Endodermal cell (in vitro differentiated cells): ENCODE measurements at regions not wholly inside any gene's neighbourhood (a gene's known extent, or its start where the extent isn't known, plus 50 kb on each side); places are given as distances from the start of the nearest gene placed in this dataset.

Experiments used
- DNase-seq: peaks from one replicate; pipeline ENCODE4 v3.0.0-alpha.2; 2017
- H3K27ac ChIP-seq: 2 replicates; pipeline ENCODE4 v1.5.1; 2013; ENCODE audit warnings: mild to moderate bottlenecking, low read depth, low read length, moderate library complexity
- H3K27me3 ChIP-seq: 2 replicates; pipeline ENCODE4 v1.6.1; 2013; ENCODE audit warnings: mild to moderate bottlenecking, low read length, moderate library complexity; ENCODE audit not compliant: insufficient read depth, control insufficient read depth, poor library complexity, severe bottlenecking
- H3K36me3 ChIP-seq: 2 replicates; pipeline ENCODE4 v1.7.0; 2013; ENCODE audit warnings: mild to moderate bottlenecking, low read length, moderate library complexity; ENCODE audit not compliant: control insufficient read depth, insufficient read depth
- H3K4me1 ChIP-seq: one replicate; pipeline ENCODE4 v1.7.0; 2013; ENCODE audit warnings: low read length; ENCODE audit not compliant: control insufficient read depth, insufficient read depth
- H3K4me3 ChIP-seq: 2 replicates; pipeline ENCODE4 v1.5.1; 2013; ENCODE audit warnings: mild to moderate bottlenecking, low read length, moderate library complexity
- H3K9ac ChIP-seq: 2 replicates; pipeline ENCODE4 v1.6.1; 2013; ENCODE audit warnings: mild to moderate bottlenecking, low read length, moderate library complexity; ENCODE audit not compliant: poor library complexity, severe bottlenecking; ENCODE audit errors: extremely low read depth
- H3K9me3 ChIP-seq: 2 replicates; pipeline ENCODE4 v1.6.1; 2013; ENCODE audit warnings: mild to moderate bottlenecking, low read length, moderate library complexity; ENCODE audit not compliant: control insufficient read depth
- H3K27ac Mint-ChIP-seq: 2 replicates; pipeline ENCODE4 v1.8.0; 2020; ENCODE audit warnings: mixed read lengths
- H3K27me3 Mint-ChIP-seq: 2 replicates; pipeline ENCODE4 v1.8.0; 2021; ENCODE audit warnings: mild to moderate bottlenecking, mixed read lengths; ENCODE audit not compliant: insufficient read depth
- H3K36me3 Mint-ChIP-seq: 2 replicates; pipeline ENCODE4 v1.8.0; 2020; ENCODE audit warnings: low read depth, mixed read lengths
- H3K4me1 Mint-ChIP-seq: 2 replicates; pipeline ENCODE4 v1.8.0; 2020; ENCODE audit warnings: mixed read lengths
- H3K4me3 Mint-ChIP-seq: 2 replicates; pipeline ENCODE4 v1.8.0; 2020; ENCODE audit warnings: mild to moderate bottlenecking, moderate library complexity, mixed read lengths
- H3K9me3 Mint-ChIP-seq: 2 replicates; pipeline ENCODE4 v1.8.0; 2020; ENCODE audit warnings: mild to moderate bottlenecking, mixed read lengths
- CTCF ChIP-seq: fragments of 200-600 bp; sonication (generic); conservative IDR thresholded peaks from 2 replicates; pipeline ENCODE4 v1.5.0; 2021; ENCODE audit warnings: antibody characterized with exemption, mild to moderate bottlenecking
- WGBS, 2 experiments: methylation state at CpG; one replicate each; pipeline versions ENCODE4 v1.1.5 to v1.1.7; 2013; ENCODE audit warnings: missing lambda C conversion rate in 2 of 2, mixed read lengths in 1 of 2; ENCODE audit not compliant: insufficient coverage in 1 of 2, insufficient read length in 1 of 2; 5-methylcytosine and 5-hydroxymethylcytosine counted together

- Histone ChIP-seq H3K27me3 (no peaks in the 10 kb centered on the region), H3K9ac (no peak overlapping the region), H3K9me3 (no peaks in the 10 kb centered on the region), H3K4me3 (no peak overlapping the region), H3K36me3 (no peaks in the 10 kb centered on the region), H3K4me1 (no peaks in the 10 kb centered on the region), H3K27ac (no peak overlapping the region)
- H3K27ac Mint-ChIP-seq: no peak overlapping the region
- H3K36me3 Mint-ChIP-seq: no peaks in the 10 kb centered on the region
- 94% methylated on average over 1 of the region's 1 CpG; no CpG with 5 or more reads in 1 of the 2 experiments for WGBS, 2 experiments
- no peak overlapping the region for H3K4me3 Mint-ChIP-seq
- H3K27me3 Mint-ChIP-seq: peaks cover 24% of the 10 kb centered on the region
- no peaks in the 10 kb centered on the region for H3K9me3 Mint-ChIP-seq
- H3K4me1 Mint-ChIP-seq: no peaks in the 10 kb centered on the region
- no peak for TF ChIP-seq CTCF
- no peak for DNase-seq
These were observed 310.0 kb downstream of the CNTN3 start for GRCh38 chr3:74304424-74304823.

- Mint-ChIP-seq H3K27me3 (peaks cover 27% of the 10 kb centered on the region), H3K36me3 (no peaks in the 10 kb centered on the region), H3K27ac (no peak overlapping the region), H3K4me3 (no peak overlapping the region), H3K9me3 (no peaks in the 10 kb centered on the region), H3K4me1 (no peaks in the 10 kb centered on the region)
- no peak for TF ChIP-seq CTCF
- DNase-seq: no peak
- no peaks in the 10 kb centered on the region for H3K4me1 ChIP-seq
- no peaks in the 10 kb centered on the region for H3K36me3 ChIP-seq
- no peak overlapping the region for H3K9ac ChIP-seq
- H3K4me3 ChIP-seq: no peak overlapping the region
- H3K9me3 ChIP-seq: no peaks in the 10 kb centered on the region
- WGBS, 2 experiments: 89 to 100% methylated on average over 1 to 2 of the region's 2 CpGs
- H3K27me3 ChIP-seq: no peaks in the 10 kb centered on the region
- no peak overlapping the region for H3K27ac ChIP-seq
These were observed 310.7 kb downstream of the CNTN3 start for GRCh38 chr3:74303711-74304110.

- H3K9me3 ChIP-seq: no peaks in the 10 kb centered on the region
- no peaks in the 10 kb centered on the region for H3K9me3 Mint-ChIP-seq
- TF ChIP-seq CTCF: no peak
- H3K27ac Mint-ChIP-seq: no peak overlapping the region
- H3K36me3 Mint-ChIP-seq: no peaks in the 10 kb centered on the region
- no peak for DNase-seq
- H3K4me3 ChIP-seq: no peak overlapping the region
- H3K36me3 ChIP-seq: no peaks in the 10 kb centered on the region
- H3K4me3 Mint-ChIP-seq: no peak overlapping the region
- no peak overlapping the region for H3K9ac ChIP-seq
- no peak overlapping the region for H3K27ac ChIP-seq
- peaks cover 2% of the 10 kb centered on the region for H3K4me1 Mint-ChIP-seq
- peaks cover 28% of the 10 kb centered on the region for H3K27me3 Mint-ChIP-seq
- H3K4me1 ChIP-seq: peaks cover under 1% of the 10 kb centered on the region
- WGBS, 2 experiments: 90 to 100% methylated on average over 1 of the region's 1 CpG
- no peaks in the 10 kb centered on the region for H3K27me3 ChIP-seq
These were observed 311.5 kb downstream of the CNTN3 start for GRCh38 chr3:74302969-74303368.
